ENCODE measurements at regions not wholly inside any gene's neighbourhood (a gene's known extent, or its start where the extent isn't known, plus 50 kb on each side); places are given as distances from the start of the nearest gene placed in this dataset.

GRCh38 chr12:89960607-89961394 is 252.2 kb upstream of the ATP2B1 start:
- no peak for TF ChIP-seq CTCF (IDR thresholded peaks at IDR 0.05)
- peaks cover 6% of the 10 kb centered on the region for H3K27me3 Mint-ChIP-seq (ENCODE audit: low read depth, poor library complexity)
- H3K4me1 Mint-ChIP-seq = no peaks in the 10 kb centered on the region
- H3K4me3 Mint-ChIP-seq = no peak overlapping the region
- no peaks in the 10 kb centered on the region for H3K36me3 Mint-ChIP-seq (ENCODE audit: low read depth)
- no peak for DNase-seq
- H3K9me3 Mint-ChIP-seq = no peaks in the 10 kb centered on the region
- H3K27ac Mint-ChIP-seq = no peak overlapping the region

GRCh38 chr12:89960011-89960507 is 251.4 kb upstream of the ATP2B1 start:
- no peaks in the 10 kb centered on the region for H3K36me3 Mint-ChIP-seq (ENCODE audit: low read depth)
- H3K4me1 Mint-ChIP-seq = no peaks in the 10 kb centered on the region
- H3K9me3 Mint-ChIP-seq = no peaks in the 10 kb centered on the region
- DNase-seq = no peak
- H3K4me3 Mint-ChIP-seq = no peak overlapping the region
- TF ChIP-seq CTCF (IDR thresholded peaks at IDR 0.05) = no peak
- no peak overlapping the region for H3K27ac Mint-ChIP-seq
- peaks cover 6% of the 10 kb centered on the region for H3K27me3 Mint-ChIP-seq (ENCODE audit: low read depth, poor library complexity)

GRCh38 chr12:89959179-89959578 is 250.5 kb upstream of the ATP2B1 start:
- peaks cover 6% of the 10 kb centered on the region for H3K27me3 Mint-ChIP-seq (ENCODE audit: low read depth, poor library complexity)

GRCh38 chr12:89954259-89954658 is 245.6 kb upstream of the ATP2B1 start:
- Mint-ChIP-seq H3K4me3 (no peak overlapping the region), H3K9me3 (no peaks in the 10 kb centered on the region), H3K4me1 (peaks cover 22% of the 10 kb centered on the region), H3K27me3 (ENCODE audit: low read depth, poor library complexity) (peaks cover 3% of the 10 kb centered on the region), H3K36me3 (ENCODE audit: low read depth) (no peaks in the 10 kb centered on the region), H3K27ac (no peak overlapping the region)
- no peak for TF ChIP-seq CTCF (IDR thresholded peaks at IDR 0.05)
- no peak for DNase-seq

More at GRCh38 chr12:89959179-89959578, 250.5 kb upstream of the ATP2B1 start:
- no peak overlapping the region for H3K27ac Mint-ChIP-seq
- no peak overlapping the region for H3K4me3 Mint-ChIP-seq
- H3K36me3 Mint-ChIP-seq (ENCODE audit: low read depth) = no peaks in the 10 kb centered on the region
- no peaks in the 10 kb centered on the region for H3K4me1 Mint-ChIP-seq
- TF ChIP-seq CTCF (IDR thresholded peaks at IDR 0.05) = no peak
- no peak for DNase-seq
- no peaks in the 10 kb centered on the region for H3K9me3 Mint-ChIP-seq

- Mint-ChIP-seq H3K9me3 (no peaks in the 10 kb centered on the region), H3K27me3 (ENCODE audit: low read depth, poor library complexity) (no peaks in the 10 kb centered on the region), H3K27ac (no peak overlapping the region), H3K4me3 (no peak overlapping the region), H3K36me3 (ENCODE audit: low read depth) (no peaks in the 10 kb centered on the region), H3K4me1 (peaks cover 45% of the 10 kb centered on the region)
- DNase-seq = no peak
- no peak for TF ChIP-seq CTCF (IDR thresholded peaks at IDR 0.05)
Measured at GRCh38 chr12:89951694-89952060, 243.0 kb upstream of the ATP2B1 start.

Measured in nephron progenitor cell (in vitro differentiated cells).